OCI-M2 (cell line): ENCODE measurements at regions not wholly inside any gene's neighbourhood (a gene's known extent, or its start where the extent isn't known, plus 50 kb on each side); places are given as distances from the start of the nearest gene placed in this dataset.
"Not testable (repeated sequence)": the region's sequence is repeated elsewhere in the genome, so short reads cannot be mapped to it uniquely, and the experiment has no call there.

Experiments used
- DNase-seq: peaks from one replicate; lab custom pipeline; 2025; ENCODE audit not compliant: unreplicated experiment; lab: John Stamatoyannopoulos, UW

- DNase-seq, result no peak
Measured at GRCh38 chr13:73536865-73537264, 478.1 kb downstream of the KLF5 start.

GRCh38 chr13:73535341-73535740 is 476.5 kb downstream of the KLF5 start:
- DNase-seq, result no peak

GRCh38 chr13:73532987-73533510 is 474.2 kb downstream of the KLF5 start:
- DNase-seq, result no peak

- no peak for DNase-seq
Measured at GRCh38 chr13:73532582-73532981, 473.8 kb downstream of the KLF5 start.

- DNase-seq, result no peak
Measured at GRCh38 chr13:73531014-73531413, 472.2 kb downstream of the KLF5 start.

- no peak for DNase-seq
Measured at GRCh38 chr13:73522937-73523336, 464.1 kb downstream of the KLF5 start.

- no peak for DNase-seq
Measured at GRCh38 chr13:73521985-73522524, 463.2 kb downstream of the KLF5 start.

GRCh38 chr13:73521290-73521624 is 462.5 kb downstream of the KLF5 start:
- no peak for DNase-seq

- DNase-seq, result no peak
Measured at GRCh38 chr13:73520566-73521289, 461.9 kb downstream of the KLF5 start.

GRCh38 chr13:73520135-73520534 is 461.3 kb downstream of the KLF5 start:
- DNase-seq, result not testable (repeated sequence)

- DNase-seq, result no peak
Measured at GRCh38 chr13:73519396-73520116, 460.8 kb downstream of the KLF5 start.

- DNase-seq, result no peak
Measured at GRCh38 chr13:73517766-73518165, 459.0 kb downstream of the KLF5 start.

GRCh38 chr13:73516731-73517130 is 457.9 kb downstream of the KLF5 start:
- DNase-seq, result no peak

- no peak for DNase-seq
Measured at GRCh38 chr13:73514208-73514607, 455.4 kb downstream of the KLF5 start.

GRCh38 chr13:73513751-73514150 is 454.9 kb downstream of the KLF5 start:
- DNase-seq, result no peak

- DNase-seq, result no peak
Measured at GRCh38 chr13:73508841-73509240, 450.0 kb downstream of the KLF5 start.

GRCh38 chr13:73505376-73505890 is 446.6 kb downstream of the KLF5 start:
- no peak for DNase-seq

- DNase-seq, result no peak
Measured at GRCh38 chr13:73499695-73500094, 440.9 kb downstream of the KLF5 start.

GRCh38 chr13:73497430-73497829 is 438.6 kb downstream of the KLF5 start:
- no peak for DNase-seq

GRCh38 chr13:73496711-73497110 is 437.9 kb downstream of the KLF5 start:
- DNase-seq, result no peak

GRCh38 chr13:73492811-73493210 is 434.0 kb downstream of the KLF5 start:
- no peak for DNase-seq

GRCh38 chr13:73482556-73482955 is 423.8 kb downstream of the KLF5 start:
- no peak for DNase-seq
